ENCODE measurements at regions not wholly inside any gene's neighbourhood (a gene's known extent, or its start where the extent isn't known, plus 50 kb on each side); places are given as distances from the start of the nearest gene placed in this dataset.

DNA sequence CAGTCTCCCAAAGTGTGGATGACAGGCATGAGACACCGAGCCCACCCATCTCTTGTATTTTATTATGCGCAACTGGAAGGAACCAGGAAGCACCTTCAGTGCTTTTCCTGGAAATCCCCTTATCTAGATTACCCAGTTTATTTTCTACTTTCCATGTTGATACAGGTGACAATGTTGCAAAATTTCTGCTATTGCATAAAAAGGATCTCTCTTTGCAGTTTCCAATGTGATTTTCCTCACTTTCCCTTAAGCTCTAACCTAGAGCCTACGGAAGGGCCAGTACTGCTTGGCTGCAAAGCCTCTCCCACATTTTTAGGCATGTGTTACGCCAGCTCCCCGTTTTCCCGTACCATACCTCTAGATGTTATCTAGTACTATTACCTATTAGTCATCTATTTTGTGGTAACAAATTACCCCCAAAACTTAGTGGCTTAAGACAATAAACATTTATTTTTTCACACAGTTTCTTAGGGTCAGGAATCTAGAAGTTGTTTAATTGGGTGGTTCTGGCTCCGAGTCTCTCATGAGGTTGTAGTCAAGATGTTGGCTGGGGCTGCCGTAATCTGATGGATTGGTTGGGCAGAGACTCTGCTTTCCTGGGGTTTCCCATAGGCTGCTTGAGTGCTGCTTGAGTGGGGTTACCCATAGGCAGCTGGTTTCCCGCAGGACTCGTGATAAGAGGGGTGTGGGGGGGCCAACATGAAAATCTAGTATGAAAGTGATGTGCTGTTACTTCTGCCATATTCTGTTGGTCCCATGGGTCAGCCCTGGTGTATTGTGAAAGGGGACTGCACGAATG lies 131.5 kb upstream of the HNRNPU start:
- TF ChIP-seq, protein P1, sequence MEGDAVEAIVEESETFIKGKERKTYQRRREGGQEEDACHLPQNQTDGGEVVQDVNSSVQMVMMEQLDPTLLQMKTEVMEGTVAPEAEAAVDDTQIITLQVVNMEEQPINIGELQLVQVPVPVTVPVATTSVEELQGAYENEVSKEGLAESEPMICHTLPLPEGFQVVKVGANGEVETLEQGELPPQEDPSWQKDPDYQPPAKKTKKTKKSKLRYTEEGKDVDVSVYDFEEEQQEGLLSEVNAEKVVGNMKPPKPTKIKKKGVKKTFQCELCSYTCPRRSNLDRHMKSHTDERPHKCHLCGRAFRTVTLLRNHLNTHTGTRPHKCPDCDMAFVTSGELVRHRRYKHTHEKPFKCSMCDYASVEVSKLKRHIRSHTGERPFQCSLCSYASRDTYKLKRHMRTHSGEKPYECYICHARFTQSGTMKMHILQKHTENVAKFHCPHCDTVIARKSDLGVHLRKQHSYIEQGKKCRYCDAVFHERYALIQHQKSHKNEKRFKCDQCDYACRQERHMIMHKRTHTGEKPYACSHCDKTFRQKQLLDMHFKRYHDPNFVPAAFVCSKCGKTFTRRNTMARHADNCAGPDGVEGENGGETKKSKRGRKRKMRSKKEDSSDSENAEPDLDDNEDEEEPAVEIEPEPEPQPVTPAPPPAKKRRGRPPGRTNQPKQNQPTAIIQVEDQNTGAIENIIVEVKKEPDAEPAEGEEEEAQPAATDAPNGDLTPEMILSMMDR (conservative IDR thresholded peaks at IDR 0.05; ENCODE audit: low read depth, low read length), result no peak
- Histone ChIP-seq H3K36me3 (ENCODE audit: insufficient read depth) (no peaks in the 10 kb centered on the region), H3K9ac (no peak overlapping the region), H3K4me2 (no peak overlapping the region), H3K79me2 (ENCODE audit: insufficient read depth, low read depth) (no peaks in the 10 kb centered on the region), H3K27ac (no peak overlapping the region), H3K27me3 (ENCODE audit: insufficient read depth, low read depth) (no peaks in the 10 kb centered on the region), H3K4me1 (ENCODE audit: low read depth, poor library complexity, severe bottlenecking) (peaks cover 17% of the 10 kb centered on the region), H4K20me1 (ENCODE audit: insufficient read depth) (no peaks in the 10 kb centered on the region), H3K4me3 (IDR thresholded peaks at IDR 0.05; ENCODE audit: insufficient read depth, low read depth, low read length) (no peak overlapping the region), H2AFZ (ENCODE audit: low read depth) (no peak overlapping the region)

DNA sequence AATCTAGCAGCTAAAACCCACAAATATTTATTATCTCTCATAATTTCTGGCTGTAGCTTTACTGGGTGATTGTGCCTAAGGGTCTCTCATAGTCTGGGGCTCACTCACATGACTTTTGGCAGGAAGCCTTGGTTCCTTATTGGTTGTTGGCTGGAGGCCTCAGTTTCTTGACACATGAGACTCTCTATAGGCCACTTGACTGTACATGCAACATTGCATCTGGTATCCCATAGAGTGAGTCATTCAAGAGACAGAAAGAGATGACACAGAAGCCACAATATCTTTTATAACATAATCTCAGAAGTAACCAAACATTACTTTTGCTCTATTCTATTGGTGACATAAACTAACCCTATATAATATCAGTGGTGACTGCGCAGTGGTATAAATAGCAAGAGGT lies 128.5 kb upstream of the HNRNPU start:
- no peak overlapping the region for H3K27ac ChIP-seq
- H3K4me1 ChIP-seq (ENCODE audit: low read depth, poor library complexity, severe bottlenecking), result no peaks in the 10 kb centered on the region
- no peak overlapping the region for H3K9ac ChIP-seq
- H4K20me1 ChIP-seq (ENCODE audit: insufficient read depth), result no peaks in the 10 kb centered on the region
- no peak overlapping the region for H3K4me2 ChIP-seq
- no peaks in the 10 kb centered on the region for H3K27me3 ChIP-seq (ENCODE audit: insufficient read depth, low read depth)
- H3K36me3 ChIP-seq (ENCODE audit: insufficient read depth), result no peaks in the 10 kb centered on the region
- TF ChIP-seq, protein P1 (conservative IDR thresholded peaks at IDR 0.05; ENCODE audit: low read depth, low read length), result no peak
- H3K4me3 ChIP-seq (IDR thresholded peaks at IDR 0.05; ENCODE audit: insufficient read depth, low read depth, low read length), result no peak overlapping the region
- H3K79me2 ChIP-seq (ENCODE audit: insufficient read depth, low read depth), result no peaks in the 10 kb centered on the region
- H2AFZ ChIP-seq (ENCODE audit: low read depth), result no peak overlapping the region

DNA sequence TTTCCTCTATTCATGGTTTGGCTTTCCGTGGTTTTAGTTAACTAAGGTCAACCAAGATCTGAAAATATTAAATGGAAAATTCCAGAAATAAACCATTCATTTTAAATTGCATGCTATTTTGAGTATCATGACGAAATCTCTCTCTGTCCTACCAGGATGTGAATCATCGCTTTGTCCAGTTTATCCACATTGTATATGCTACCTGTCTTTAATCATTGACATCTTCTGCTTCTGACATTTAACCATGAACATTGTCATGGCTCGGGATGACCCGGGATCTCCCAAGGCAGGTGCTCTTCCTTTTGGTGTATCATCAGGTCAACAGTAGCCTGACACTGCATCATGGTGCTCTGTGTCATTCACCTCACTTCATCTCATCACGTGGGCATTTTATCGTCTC lies 125.5 kb upstream of the HNRNPU start:
- H3K27ac ChIP-seq, result no peak overlapping the region
- no peak overlapping the region for H2AFZ ChIP-seq (ENCODE audit: low read depth)
- H4K20me1 ChIP-seq (ENCODE audit: insufficient read depth), result no peaks in the 10 kb centered on the region
- H3K79me2 ChIP-seq (ENCODE audit: insufficient read depth, low read depth), result no peaks in the 10 kb centered on the region
- no peaks in the 10 kb centered on the region for H3K36me3 ChIP-seq (ENCODE audit: insufficient read depth)
- H3K27me3 ChIP-seq (ENCODE audit: insufficient read depth, low read depth), result no peaks in the 10 kb centered on the region
- no peak overlapping the region for H3K4me2 ChIP-seq
- no peak overlapping the region for H3K4me3 ChIP-seq (IDR thresholded peaks at IDR 0.05; ENCODE audit: insufficient read depth, low read depth, low read length)
- no peak overlapping the region for H3K9ac ChIP-seq
- TF ChIP-seq, protein P1 (conservative IDR thresholded peaks at IDR 0.05; ENCODE audit: low read depth, low read length), result no peak
- H3K4me1 ChIP-seq (ENCODE audit: low read depth, poor library complexity, severe bottlenecking), result no peaks in the 10 kb centered on the region

DNA sequence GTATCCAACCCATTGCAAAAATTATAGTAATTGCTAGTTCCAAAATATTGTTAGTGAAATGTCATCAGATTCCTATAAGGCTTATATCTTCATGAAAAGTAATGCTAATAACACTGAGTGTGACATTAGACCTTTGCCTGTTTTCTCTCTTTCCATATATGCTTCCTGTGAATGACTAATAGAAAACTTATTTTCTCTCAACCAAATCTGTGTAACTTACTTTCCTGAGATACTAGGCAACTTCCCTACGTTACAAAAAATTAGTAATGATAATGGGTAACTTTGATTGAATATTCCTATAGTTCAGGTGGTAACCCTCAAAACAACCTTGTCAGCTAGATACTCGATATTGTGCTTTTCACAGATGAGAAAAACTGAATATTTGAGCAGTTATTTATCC lies 124.2 kb upstream of the HNRNPU start:
- Histone ChIP-seq H4K20me1 (ENCODE audit: insufficient read depth) (no peaks in the 10 kb centered on the region), H3K4me2 (no peak overlapping the region), H3K79me2 (ENCODE audit: insufficient read depth, low read depth) (no peaks in the 10 kb centered on the region; the same call in 1 of the 2 replicates), H2AFZ (ENCODE audit: low read depth) (no peak overlapping the region), H3K4me3 (IDR thresholded peaks at IDR 0.05; ENCODE audit: insufficient read depth, low read depth, low read length) (no peak overlapping the region), H3K4me1 (ENCODE audit: low read depth, poor library complexity, severe bottlenecking) (no peaks in the 10 kb centered on the region), H3K9ac (no peak overlapping the region), H3K27ac (no peak overlapping the region), H3K36me3 (ENCODE audit: insufficient read depth) (no peaks in the 10 kb centered on the region), H3K27me3 (ENCODE audit: insufficient read depth, low read depth) (no peaks in the 10 kb centered on the region)
- TF ChIP-seq, protein P1 (conservative IDR thresholded peaks at IDR 0.05; ENCODE audit: low read depth, low read length), result no peak

Measured in KMS-11 (cell line).